K562 (cell line): ENCODE measurements at regions not wholly inside any gene's neighbourhood (a gene's known extent, or its start where the extent isn't known, plus 50 kb on each side); places are given as distances from the start of the nearest gene placed in this dataset.
"Not testable (repeated sequence)": the region's sequence is repeated elsewhere in the genome, so short reads cannot be mapped to it uniquely, and the experiment has no call there.

ENCODE experiments used
- CHD4 ChIP-seq: fragments of 200-600 bp; sonication (generic); IDR thresholded peaks from 3 replicates; pipeline ENCODE4 v1.6.1; 2012; ENCODE audit warnings: low read depth, mild to moderate bottlenecking, mixed read lengths, low read length, inconsistent platforms; ENCODE audit not compliant: insufficient read depth, insufficient replicate concordance, poor library complexity, severe bottlenecking
- E2F3 ChIP-seq: fragments of 250-450 bp; sonication (Bioruptor Pico); IDR thresholded peaks from 2 replicates; pipeline ENCODE4 v1.4.0; 2020; ENCODE audit warnings: mild to moderate bottlenecking
- HIVEP1 ChIP-seq: fragments of 250-450 bp; sonication (Bioruptor Pico); IDR thresholded peaks from 2 replicates; pipeline ENCODE4 v1.4.0; 2020; ENCODE audit warnings: mild to moderate bottlenecking
- MECOM ChIP-seq: fragments of 250-450 bp; sonication (Bioruptor Pico); IDR thresholded peaks from 2 replicates; pipeline ENCODE4 v1.8.0; 2022; ENCODE audit warnings: inconsistent platforms
- NFE2L1 ChIP-seq: fragments of 450-650 bp; IDR thresholded peaks from 2 replicates; pipeline ENCODE4 v1.6.1; 2016; ENCODE audit warnings: missing genetic modification characterization, low read depth, mild to moderate bottlenecking, missing compliant biosample characterization, moderate library complexity, borderline replicate concordance
- TEAD1 ChIP-seq, 2 experiments: fragments of 450-650 bp in 1 of 2; sonication (generic) in 1 of 2; formaldehyde crosslinking; IDR thresholded peaks; 2 replicates each; pipeline versions ENCODE4 v1.4.0 to v1.8.0; 2020 to 2022; ENCODE audit warnings: mild to moderate bottlenecking in 2 of 2, missing genetic modification reagents in 1 of 2
- TEAD2 ChIP-seq: fragments of 450-650 bp; IDR thresholded peaks from 2 replicates; pipeline ENCODE4 v1.6.1; 2016; ENCODE audit warnings: missing genetic modification characterization, control low read depth, missing compliant biosample characterization
- ZBTB11 ChIP-seq, 3 experiments: fragments of 200-800 bp in 1 of 3; fragments of 250-450 bp in 1 of 3; fragments of 450-650 bp in 1 of 3; sonication (Bioruptor Pico) in 1 of 3; sonication (Bioruptor generic) in 1 of 3; formaldehyde crosslinking in 1 of 3; IDR thresholded peaks; 2 replicates each; pipeline versions ENCODE4 v1.6.1 to v1.8.0; 2016 to 2022; ENCODE audit warnings: mild to moderate bottlenecking in 2 of 3, missing genetic modification characterization in 2 of 3, missing compliant biosample characterization in 1 of 3, moderate library complexity in 1 of 3
- ZBTB17 ChIP-seq: fragments of 450-650 bp; formaldehyde crosslinking; IDR thresholded peaks from 2 replicates; pipeline ENCODE4 v1.4.0; 2020; ENCODE audit warnings: mild to moderate bottlenecking
- ZNF444 ChIP-seq: fragments of 250-450 bp; sonication (Bioruptor Pico); IDR thresholded peaks from 2 replicates; pipeline ENCODE4 v1.4.0; 2020; ENCODE audit warnings: mild to moderate bottlenecking, moderate library complexity
- ZNF766 ChIP-seq: fragments of 200-800 bp; sonication (Bioruptor generic); conservative IDR thresholded peaks from 2 replicates; pipeline ENCODE4 v1.6.1; 2016; ENCODE audit warnings: missing genetic modification characterization, missing compliant biosample characterization
- TF ChIP-seq, protein P1 (sequence below): fragments of 250-450 bp; sonication (Bioruptor Pico); IDR thresholded peaks from 2 replicates; pipeline ENCODE4 v1.4.0; 2020; ENCODE audit warnings: mild to moderate bottlenecking, moderate library complexity
- TF ChIP-seq, protein P2 (sequence below), 2 experiments: fragments of 250-450 bp in 1 of 2; fragments of 450-650 bp in 1 of 2; sonication (Bioruptor Pico) in 1 of 2; IDR thresholded peaks; 2 replicates each; pipeline versions ENCODE4 v1.6.1 to v1.8.0; 2016 to 2021; ENCODE audit warnings: mild to moderate bottlenecking in 2 of 2, moderate library complexity in 2 of 2, missing compliant biosample characterization in 1 of 2, missing genetic modification characterization in 1 of 2
- TF ChIP-seq, protein P3 (sequence below): fragments of 250-450 bp; sonication (Bioruptor Pico); IDR thresholded peaks from 2 replicates; pipeline ENCODE4 v1.4.0; 2020

- TF ChIP-seq ZBTB11 (CRISPR knock-in tag; IDR thresholded peaks at IDR 0.05) (0 out of 6 replicates have a peak, but pooled peaks of 1 of the 3 experiments have one; percentile 40), ZNF766 (peak; percentile 77), ZBTB17 (CRISPR knock-in tag) (peak; percentile 85), HIVEP1 (CRISPR knock-in tag) (peak; percentile 86; the same call in 1 of the 2 replicates), TEAD1 (CRISPR knock-in tag; IDR thresholded peaks at IDR 0.05) (peak in 1 of 2 experiments; percentile 92; a peak in 2 of 4 replicates), TEAD2 (peak; percentile 84), E2F3 (CRISPR knock-in tag) (0 out of 2 replicates have a peak, but pooled peaks have one; percentile 57), ZNF444 (CRISPR knock-in tag) (0 out of 2 replicates have a peak, but pooled peaks have one; percentile 41), CHD4 (peak; percentile 39), NFE2L1 (tag) (0 out of 2 replicates have a peak, but pooled peaks have one; percentile 38), MECOM (CRISPR knock-in tag) (peak; percentile 94)
- TF ChIP-seq, protein P1, sequence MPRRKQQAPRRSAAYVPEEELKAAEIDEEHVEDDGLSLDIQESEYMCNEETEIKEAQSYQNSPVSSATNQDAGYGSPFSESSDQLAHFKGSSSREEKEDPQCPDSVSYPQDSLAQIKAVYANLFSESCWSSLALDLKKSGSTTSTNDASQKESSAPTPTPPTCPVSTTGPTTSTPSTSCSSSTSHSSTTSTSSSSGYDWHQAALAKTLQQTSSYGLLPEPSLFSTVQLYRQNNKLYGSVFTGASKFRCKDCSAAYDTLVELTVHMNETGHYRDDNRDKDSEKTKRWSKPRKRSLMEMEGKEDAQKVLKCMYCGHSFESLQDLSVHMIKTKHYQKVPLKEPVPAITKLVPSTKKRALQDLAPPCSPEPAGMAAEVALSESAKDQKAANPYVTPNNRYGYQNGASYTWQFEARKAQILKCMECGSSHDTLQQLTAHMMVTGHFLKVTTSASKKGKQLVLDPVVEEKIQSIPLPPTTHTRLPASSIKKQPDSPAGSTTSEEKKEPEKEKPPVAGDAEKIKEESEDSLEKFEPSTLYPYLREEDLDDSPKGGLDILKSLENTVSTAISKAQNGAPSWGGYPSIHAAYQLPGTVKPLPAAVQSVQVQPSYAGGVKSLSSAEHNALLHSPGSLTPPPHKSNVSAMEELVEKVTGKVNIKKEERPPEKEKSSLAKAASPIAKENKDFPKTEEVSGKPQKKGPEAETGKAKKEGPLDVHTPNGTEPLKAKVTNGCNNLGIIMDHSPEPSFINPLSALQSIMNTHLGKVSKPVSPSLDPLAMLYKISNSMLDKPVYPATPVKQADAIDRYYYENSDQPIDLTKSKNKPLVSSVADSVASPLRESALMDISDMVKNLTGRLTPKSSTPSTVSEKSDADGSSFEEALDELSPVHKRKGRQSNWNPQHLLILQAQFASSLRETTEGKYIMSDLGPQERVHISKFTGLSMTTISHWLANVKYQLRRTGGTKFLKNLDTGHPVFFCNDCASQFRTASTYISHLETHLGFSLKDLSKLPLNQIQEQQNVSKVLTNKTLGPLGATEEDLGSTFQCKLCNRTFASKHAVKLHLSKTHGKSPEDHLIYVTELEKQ, result peak; percentile 91
- TF ChIP-seq, protein P2, sequence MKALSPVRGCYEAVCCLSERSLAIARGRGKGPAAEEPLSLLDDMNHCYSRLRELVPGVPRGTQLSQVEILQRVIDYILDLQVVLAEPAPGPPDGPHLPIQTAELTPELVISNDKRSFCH (CRISPR knock-in tag; IDR thresholded peaks at IDR 0.05), result not testable (repeated sequence)
- TF ChIP-seq, protein P2 (tag; IDR thresholded peaks at IDR 0.05), result peak; percentile 99
- TF ChIP-seq, protein P3, sequence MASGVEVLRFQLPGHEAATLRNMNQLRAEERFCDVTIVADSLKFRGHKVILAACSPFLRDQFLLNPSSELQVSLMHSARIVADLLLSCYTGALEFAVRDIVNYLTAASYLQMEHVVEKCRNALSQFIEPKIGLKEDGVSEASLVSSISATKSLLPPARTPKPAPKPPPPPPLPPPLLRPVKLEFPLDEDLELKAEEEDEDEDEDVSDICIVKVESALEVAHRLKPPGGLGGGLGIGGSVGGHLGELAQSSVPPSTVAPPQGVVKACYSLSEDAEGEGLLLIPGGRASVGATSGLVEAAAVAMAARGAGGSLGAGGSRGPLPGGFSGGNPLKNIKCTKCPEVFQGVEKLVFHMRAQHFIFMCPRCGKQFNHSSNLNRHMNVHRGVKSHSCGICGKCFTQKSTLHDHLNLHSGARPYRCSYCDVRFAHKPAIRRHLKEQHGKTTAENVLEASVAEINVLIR (CRISPR knock-in tag), result peak; percentile 72
Measured at GRCh38 chr3:14272041-14272958, 93.7 kb downstream of the LSM3 start (continued).
